Gastroesophageal sphincter (tissue), 4 donors: ENCODE measurements at regions not wholly inside any gene's neighbourhood (a gene's known extent, or its start where the extent isn't known, plus 50 kb on each side); places are given as distances from the start of the nearest gene placed in this dataset.

Experiments used
- ATAC-seq: fragments of 150-250 bp; one replicate; pipeline ENCODE4 v1.9.1; 2016; ENCODE audit warnings: mild to moderate bottlenecking, moderate library complexity
- H3K27ac ChIP-seq, 4 donors: fragments of 200-600 bp; sonication (generic) in 3 of 4; 1 replicate in 3 of 4; 2 replicates in 1 of 4; pipeline ENCODE4 v1.5.1; 2016 to 2019
- H3K27me3 ChIP-seq: fragments of 200-600 bp; sonication (generic); one replicate; pipeline ENCODE4 v1.5.1; 2019
- H3K36me3 ChIP-seq, 2 donors: fragments of 200-600 bp; sonication (generic); one replicate each; pipeline ENCODE4 v1.5.1; 2019; ENCODE audit warnings: control low read depth in 1 of 2
- H3K4me1 ChIP-seq, 3 donors: fragments of 200-600 bp; sonication (generic); 1 replicate in 2 of 3; 2 replicates in 1 of 3; pipeline ENCODE4 v1.5.1; 2016 to 2019; ENCODE audit warnings: control low read depth in 2 of 3
- H3K4me3 ChIP-seq, 2 donors: fragments of 200-600 bp; sonication (generic); one replicate each; pipeline ENCODE4 v1.5.1; 2019; ENCODE audit warnings: mild to moderate bottlenecking in 1 of 2, moderate library complexity in 1 of 2
- H3K9me3 ChIP-seq, 3 donors: fragments of 200-600 bp; sonication (generic); one replicate each; pipeline ENCODE4 v1.5.1; 2017 to 2019; ENCODE audit warnings: control low read depth in 2 of 3
- EP300 ChIP-seq: sonication (generic); formaldehyde crosslinking; IDR thresholded peaks from one replicate; pipeline ENCODE4 v1.6.1; 2017; ENCODE audit warnings: antibody characterized with exemption, mild to moderate bottlenecking
- POLR2A ChIP-seq, 2 donors: fragments of 450-650 bp; IDR thresholded peaks; one replicate each; pipeline ENCODE4 v1.6.1; 2017; ENCODE audit warnings: antibody characterized with exemption in 2 of 2, mild to moderate bottlenecking in 2 of 2, moderate library complexity in 1 of 2
- POLR2AphosphoS5 ChIP-seq: sonication (generic); formaldehyde crosslinking; IDR thresholded peaks from one replicate; pipeline ENCODE4 v1.6.1; 2017; ENCODE audit warnings: antibody characterized with exemption
- WGBS, 2 donors: methylation state at CpG; one replicate each; pipeline ENCODE4 v1.1.5; 2018; ENCODE audit warnings: low coverage in 1 of 2; 5-methylcytosine and 5-hydroxymethylcytosine counted together
- TF ChIP-seq, protein P1 (sequence below), 4 experiments: fragments of 200-600 bp in 2 of 4; fragments of 450-650 bp in 2 of 4; sonication (generic) in 1 of 4; IDR thresholded peaks; one replicate each; pipeline ENCODE4 v1.5.1; 2017 to 2019; ENCODE audit warnings: antibody characterized with exemption in 4 of 4, mild to moderate bottlenecking in 2 of 4, moderate library complexity in 2 of 4

DNA sequence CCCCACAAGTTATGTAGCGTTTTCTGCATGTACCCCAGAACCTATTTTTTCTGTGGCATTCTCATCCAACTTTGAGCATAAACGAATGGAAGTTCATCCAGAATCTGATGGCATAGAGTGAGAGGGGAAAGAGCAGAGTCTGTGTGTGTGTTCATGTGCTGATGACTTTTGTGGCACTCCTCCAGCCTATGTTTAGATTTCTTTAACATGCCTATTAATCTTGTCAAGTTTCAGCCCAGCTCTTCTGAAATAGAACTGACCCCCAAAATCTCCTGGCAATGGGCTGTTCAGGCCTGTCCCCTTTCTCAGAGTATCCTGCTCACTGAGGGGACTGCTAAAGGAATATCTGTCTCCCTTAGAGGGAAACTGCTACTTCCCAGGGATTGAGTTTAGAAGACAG, 56.4 kb upstream of the NEO1 start:
- WGBS, 2 donors: 40 to 49% methylated on average over 1 to 2 of the region's 2 CpGs
- Histone ChIP-seq H3K27me3 (no peaks in the 10 kb centered on the region), H3K4me3 (no peak overlapping the region), H3K4me1 (peaks cover 0 to 50% (median 10%) of the 10 kb centered on the region in 3 donors), H3K27ac (no peak overlapping the region), H3K36me3 (no peaks in the 10 kb centered on the region), H3K9me3 (no peaks in the 10 kb centered on the region)
- ATAC-seq: no peak
- TF ChIP-seq, protein P1, sequence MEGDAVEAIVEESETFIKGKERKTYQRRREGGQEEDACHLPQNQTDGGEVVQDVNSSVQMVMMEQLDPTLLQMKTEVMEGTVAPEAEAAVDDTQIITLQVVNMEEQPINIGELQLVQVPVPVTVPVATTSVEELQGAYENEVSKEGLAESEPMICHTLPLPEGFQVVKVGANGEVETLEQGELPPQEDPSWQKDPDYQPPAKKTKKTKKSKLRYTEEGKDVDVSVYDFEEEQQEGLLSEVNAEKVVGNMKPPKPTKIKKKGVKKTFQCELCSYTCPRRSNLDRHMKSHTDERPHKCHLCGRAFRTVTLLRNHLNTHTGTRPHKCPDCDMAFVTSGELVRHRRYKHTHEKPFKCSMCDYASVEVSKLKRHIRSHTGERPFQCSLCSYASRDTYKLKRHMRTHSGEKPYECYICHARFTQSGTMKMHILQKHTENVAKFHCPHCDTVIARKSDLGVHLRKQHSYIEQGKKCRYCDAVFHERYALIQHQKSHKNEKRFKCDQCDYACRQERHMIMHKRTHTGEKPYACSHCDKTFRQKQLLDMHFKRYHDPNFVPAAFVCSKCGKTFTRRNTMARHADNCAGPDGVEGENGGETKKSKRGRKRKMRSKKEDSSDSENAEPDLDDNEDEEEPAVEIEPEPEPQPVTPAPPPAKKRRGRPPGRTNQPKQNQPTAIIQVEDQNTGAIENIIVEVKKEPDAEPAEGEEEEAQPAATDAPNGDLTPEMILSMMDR (IDR thresholded peaks at IDR 0.05): no peak
- TF ChIP-seq POLR2A (IDR thresholded peaks at IDR 0.05): no peak
- no peak for TF ChIP-seq POLR2AphosphoS5
- TF ChIP-seq EP300: no peak

DNA sequence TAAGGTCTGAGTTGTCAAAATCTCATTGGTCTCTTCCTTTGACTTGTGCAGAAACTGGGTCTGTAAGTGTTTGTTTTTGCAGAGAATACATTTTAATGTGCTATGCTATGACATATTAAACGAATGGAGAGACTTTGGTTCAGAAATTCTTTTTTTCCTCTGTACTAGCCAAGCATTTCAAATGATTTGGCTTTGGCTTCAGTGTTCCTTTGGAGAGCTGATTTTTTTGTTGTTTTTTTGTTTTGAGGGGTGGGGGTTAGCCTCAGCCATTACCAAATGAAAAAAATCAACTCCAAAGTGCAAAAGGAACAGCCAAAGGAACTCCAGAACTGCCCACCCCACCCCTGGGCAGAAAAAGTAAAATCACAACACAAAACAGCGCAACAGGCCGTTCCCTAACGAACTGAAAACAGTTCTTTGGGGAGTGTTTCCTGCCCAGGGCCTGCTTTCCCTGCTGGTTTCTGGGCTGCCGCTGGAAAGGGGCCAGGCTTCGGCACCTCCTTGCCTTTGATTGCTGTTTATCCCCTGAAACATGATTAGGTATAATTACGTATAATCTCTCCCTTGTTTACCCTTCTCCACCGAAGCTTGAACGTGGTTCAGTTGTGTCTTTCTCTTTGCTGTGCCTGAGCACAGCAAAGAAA, 57.6 kb upstream of the NEO1 start:
- WGBS, 2 donors: 50 to 51% methylated on average over 9 of the region's 9 CpGs
- no peaks in the 10 kb centered on the region for H3K9me3 ChIP-seq
- H3K27ac ChIP-seq: peak overlapping the region in 3 of 4 donors; percentile 35 to 54 (median 52)
- peak; percentile 47 for ATAC-seq
- peaks cover 0 to 50% (median 10%) of the 10 kb centered on the region in 3 donors for H3K4me1 ChIP-seq
- H3K27me3 ChIP-seq: no peaks in the 10 kb centered on the region
- H3K36me3 ChIP-seq: no peaks in the 10 kb centered on the region
- H3K4me3 ChIP-seq: no peak overlapping the region
- TF ChIP-seq, protein P1 (IDR thresholded peaks at IDR 0.05): no peak
- TF ChIP-seq POLR2AphosphoS5 (no peak), POLR2A (IDR thresholded peaks at IDR 0.05) (no peak), EP300 (no peak)

DNA sequence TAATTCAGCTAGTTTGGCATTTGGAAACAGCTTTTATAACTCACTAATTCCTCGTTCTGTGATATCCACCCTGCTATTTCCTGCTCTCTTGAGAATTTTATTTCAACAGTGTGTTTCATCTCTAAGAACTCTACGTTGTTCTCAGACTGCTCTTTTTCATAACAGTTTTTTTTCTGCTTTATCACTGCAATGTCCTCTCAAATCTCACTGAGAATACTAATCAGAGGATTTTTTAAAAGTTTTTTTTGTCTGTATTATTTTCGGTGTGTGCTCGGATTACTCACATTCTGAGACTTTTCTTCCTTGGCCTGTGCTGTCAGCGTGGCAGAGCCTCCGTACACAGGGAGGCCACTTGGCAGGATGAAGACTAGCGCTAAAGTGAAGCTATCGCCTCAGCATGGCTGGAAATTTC, 59.4 kb upstream of the NEO1 start:
- Histone ChIP-seq H3K4me3 (no peak overlapping the region), H3K36me3 (no peaks in the 10 kb centered on the region), H3K9me3 (no peaks in the 10 kb centered on the region), H3K27me3 (no peaks in the 10 kb centered on the region), H3K4me1 (peaks cover 0 to 50% (median 10%) of the 10 kb centered on the region in 3 donors), H3K27ac (peak overlapping the region; percentile 43 to 72 (median 69))
- 28 to 50% methylated on average over 4 to 7 of the region's 8 CpGs for WGBS, 2 donors
- no peak for TF ChIP-seq EP300
- TF ChIP-seq POLR2A (IDR thresholded peaks at IDR 0.05): no peak
- no peak for TF ChIP-seq POLR2AphosphoS5
- TF ChIP-seq, protein P1 (IDR thresholded peaks at IDR 0.05): no peak
- peak; percentile 73 for ATAC-seq

DNA sequence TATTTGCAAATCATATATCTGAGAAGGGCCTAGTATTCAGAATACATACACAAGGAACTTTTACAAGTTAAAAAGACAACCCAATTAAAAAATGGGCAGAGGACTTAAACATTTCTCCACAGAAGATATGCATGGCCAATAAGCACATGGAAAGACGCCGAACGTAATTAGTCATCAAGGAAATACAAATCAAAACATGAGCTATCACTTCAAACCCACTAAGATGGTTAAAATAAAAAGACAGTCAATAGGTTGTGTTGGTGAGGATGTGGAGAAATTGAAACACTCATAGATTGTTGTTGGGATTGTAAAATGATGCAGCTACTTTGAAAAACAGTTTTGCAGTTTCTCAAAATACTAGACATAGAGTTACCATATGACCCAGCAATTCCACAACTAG, 61.2 kb upstream of the NEO1 start:
- WGBS, 2 donors: 75 to 77% methylated on average over 2 to 3 of the region's 3 CpGs
- TF ChIP-seq POLR2A (IDR thresholded peaks at IDR 0.05): no peak
- Histone ChIP-seq H3K36me3 (no peaks in the 10 kb centered on the region), H3K4me3 (no peak overlapping the region), H3K27me3 (no peaks in the 10 kb centered on the region), H3K27ac (no peak overlapping the region), H3K9me3 (no peaks in the 10 kb centered on the region), H3K4me1 (peaks cover 0 to 45% (median 10%) of the 10 kb centered on the region in 3 donors)
- ATAC-seq: no peak

DNA sequence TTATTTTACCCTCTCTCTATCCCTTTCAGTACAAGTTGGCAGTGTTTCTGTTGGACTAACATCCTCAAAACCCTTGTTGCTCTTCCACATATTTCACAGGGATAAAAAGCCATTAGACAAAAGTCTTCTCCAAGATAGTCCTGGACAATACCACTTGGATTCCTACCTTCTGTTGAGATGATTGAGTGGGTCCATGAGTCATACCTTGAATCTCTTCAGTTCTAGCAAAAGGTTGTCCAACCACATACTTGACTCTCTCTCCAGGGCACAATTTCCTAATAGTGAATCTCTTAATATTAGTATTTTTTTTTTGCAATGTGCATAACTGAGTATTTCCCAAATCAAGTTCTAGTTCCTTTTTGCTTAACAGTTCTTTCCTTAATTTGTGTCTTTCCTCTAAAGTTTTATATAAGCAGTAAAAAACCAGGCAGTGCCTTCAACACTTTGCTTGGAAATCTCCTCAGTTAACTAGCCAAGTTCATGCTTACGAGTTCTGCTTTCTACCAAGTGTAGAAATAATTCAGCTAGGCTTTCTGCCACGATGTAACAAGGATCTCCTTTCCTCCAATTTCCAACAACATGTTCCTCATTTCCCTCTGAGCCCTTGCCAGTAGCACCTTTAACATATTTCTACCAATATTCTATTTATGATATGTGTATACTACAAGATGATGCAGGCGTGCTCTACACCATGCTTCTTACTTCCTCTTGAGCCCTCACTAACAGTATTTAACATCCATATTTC, 68.3 kb upstream of the NEO1 start:
- Histone ChIP-seq H3K4me1 (no peaks in the 10 kb centered on the region), H3K27ac (peak overlapping the region in 1 of 4 donors; percentile 35), H3K27me3 (no peaks in the 10 kb centered on the region), H3K36me3 (no peaks in the 10 kb centered on the region), H3K9me3 (peaks cover 0 to 11% (median 0%) of the 10 kb centered on the region in 3 donors), H3K4me3 (no peak overlapping the region)
- TF ChIP-seq EP300: no peak
- TF ChIP-seq POLR2A (IDR thresholded peaks at IDR 0.05): no peak
- TF ChIP-seq POLR2AphosphoS5: no peak
- TF ChIP-seq, protein P1 (IDR thresholded peaks at IDR 0.05): no peak
- ATAC-seq: peak; percentile 71
- 62 to 76% methylated on average over 3 of the region's 3 CpGs for WGBS, 2 donors
